Keratinocyte (primary cell): ENCODE measurements at regions not wholly inside any gene's neighbourhood (a gene's known extent, or its start where the extent isn't known, plus 50 kb on each side); places are given as distances from the start of the nearest gene placed in this dataset.

Source experiments
- DNase-seq: peaks from one replicate; pipeline ENCODE4 v3.0.0-alpha.2; 2011; ENCODE audit warnings: low read depth, missing footprints, low spot score
- FAIRE-seq: peaks from 2 replicates; lab custom pipeline; 2011; peaks lifted over from hg19 to GRCh38; lab: Jason Lieb, UNC
- H2AFZ ChIP-seq: 2 replicates; pipeline ENCODE4 v1.6.0; 2012; ENCODE audit warnings: low read length, control low read depth, inconsistent platforms; ENCODE audit not compliant: control insufficient read depth
- H3K27ac ChIP-seq: 2 replicates; pipeline ENCODE4 v1.5.1; 2011; ENCODE audit warnings: low read length; ENCODE audit not compliant: control insufficient read depth, insufficient read depth
- H3K27me3 ChIP-seq: 3 replicates; pipeline ENCODE4 v1.6.0; 2011; ENCODE audit warnings: low read length; ENCODE audit not compliant: control insufficient read depth, insufficient read depth; ENCODE audit errors: extremely low read depth
- H3K36me3 ChIP-seq, 2 experiments: 2 replicates in 1 of 2; 3 replicates in 1 of 2; pipeline ENCODE4 v1.5.1; 2011; ENCODE audit warnings: low read length in 2 of 2, mild to moderate bottlenecking in 1 of 2; ENCODE audit not compliant: control insufficient read depth in 2 of 2, insufficient read depth in 2 of 2; ENCODE audit errors: extremely low read depth in 1 of 2
- H3K4me1 ChIP-seq: 3 replicates; pipeline ENCODE4 v1.5.1; 2011; ENCODE audit warnings: low read length; ENCODE audit not compliant: control insufficient read depth, insufficient read depth; ENCODE audit errors: extremely low read depth
- H3K4me2 ChIP-seq: 3 replicates; pipeline ENCODE4 v1.6.0; 2011; ENCODE audit warnings: low read depth, low read length; ENCODE audit not compliant: control insufficient read depth, insufficient read depth; ENCODE audit errors: extremely low read depth
- H3K4me3 ChIP-seq, 3 experiments: fragments of 200-600 bp in 1 of 3; sonication (generic) in 1 of 3; 2 replicates in 2 of 3; 3 replicates in 1 of 3; pipeline ENCODE4 v1.5.1; 2011 to 2016; ENCODE audit warnings: low read length in 3 of 3, mild to moderate bottlenecking in 3 of 3, control low read depth in 2 of 3, inconsistent platforms in 1 of 3, low read depth in 1 of 3, mixed read lengths in 1 of 3, mixed run types in 1 of 3, moderate library complexity in 1 of 3; ENCODE audit not compliant: control insufficient read depth in 2 of 3, insufficient read depth in 2 of 3; ENCODE audit errors: extremely low read depth in 1 of 3
- H3K79me2 ChIP-seq: 2 replicates; pipeline ENCODE4 v1.6.0; 2012; ENCODE audit warnings: low read length; ENCODE audit not compliant: control insufficient read depth, insufficient read depth
- H3K9ac ChIP-seq: 3 replicates; pipeline ENCODE4 v1.6.0; 2011; ENCODE audit warnings: low read length; ENCODE audit not compliant: control insufficient read depth, insufficient read depth; ENCODE audit errors: extremely low read depth
- H3K9me1 ChIP-seq: 3 replicates; pipeline ENCODE4 v1.6.0; 2011; ENCODE audit warnings: low read length; ENCODE audit not compliant: control insufficient read depth, insufficient read depth; ENCODE audit errors: extremely low read depth
- H3K9me3 ChIP-seq: 2 replicates; pipeline ENCODE4 v1.5.1; 2012; ENCODE audit warnings: low read depth, low read length; ENCODE audit not compliant: control insufficient read depth
- H4K20me1 ChIP-seq: 3 replicates; pipeline ENCODE4 v1.6.0; 2011; ENCODE audit warnings: low read length; ENCODE audit not compliant: control insufficient read depth, insufficient read depth; ENCODE audit errors: extremely low read depth
- EZH2 ChIP-seq: IDR thresholded peaks from one replicate; pipeline ENCODE4 v1.6.1; 2012; ENCODE audit warnings: inconsistent platforms, mild to moderate bottlenecking, low read length, moderate library complexity
- dilution Hi-C: fragments of 300-500 bp; cut with MboI; formaldehyde crosslinking; loops from one replicate; pipeline ENCODE4 v1.7.0; 2020; ENCODE audit warnings: low sequenced_read_pairs; ENCODE audit not compliant: extremely low pct_ligation_motif_present
- TF ChIP-seq, protein P1 (sequence below), 3 experiments: IDR thresholded peaks in 1 of 3; conservative IDR thresholded peaks in 1 of 3; optimal IDR thresholded peaks in 1 of 3; 2 replicates in 2 of 3; 3 replicates in 1 of 3; pipeline versions ENCODE3 to v1.5.1; 2011; ENCODE audit warnings: low read length in 3 of 3, mild to moderate bottlenecking in 3 of 3, moderate library complexity in 2 of 3, control low read depth in 1 of 3, inconsistent platforms in 1 of 3; ENCODE audit not compliant: insufficient read depth in 2 of 3; ENCODE audit errors: extremely low read depth in 1 of 3

DNA sequence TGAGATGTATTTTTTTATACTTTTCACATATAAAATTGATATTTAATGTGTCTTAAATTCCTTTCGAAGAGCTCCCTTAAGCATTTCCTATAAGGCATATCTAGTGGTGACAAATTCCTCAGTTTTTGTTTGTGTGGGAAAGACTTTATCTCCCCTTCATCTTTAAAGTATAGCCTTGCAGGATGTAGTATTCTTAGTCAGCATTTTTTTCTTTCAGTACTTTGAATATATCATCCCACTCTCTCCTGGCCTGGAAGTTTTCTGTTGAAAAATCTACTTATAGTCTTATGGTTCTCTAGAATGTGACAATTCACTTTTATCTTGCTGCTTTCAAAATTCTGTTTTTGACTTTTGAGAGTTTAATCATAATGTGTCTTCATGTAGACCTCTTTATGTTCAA is 95.2 kb downstream of the EDEM1 start:
- dilution Hi-C loops: no loop called here
- Histone ChIP-seq H2AFZ (no peak overlapping the region), H3K27me3 (no peaks in the 10 kb centered on the region), H3K36me3 (no peaks in the 10 kb centered on the region), H3K79me2 (no peaks in the 10 kb centered on the region), H4K20me1 (no peaks in the 10 kb centered on the region), H3K9ac (no peak overlapping the region), H3K4me1 (peaks cover 2% of the 10 kb centered on the region), H3K27ac (no peak overlapping the region), H3K4me3 (no peak overlapping the region), H3K4me2 (no peak overlapping the region), H3K9me3 (no peaks in the 10 kb centered on the region), H3K9me1 (no peaks in the 10 kb centered on the region)
- TF ChIP-seq, protein P1, sequence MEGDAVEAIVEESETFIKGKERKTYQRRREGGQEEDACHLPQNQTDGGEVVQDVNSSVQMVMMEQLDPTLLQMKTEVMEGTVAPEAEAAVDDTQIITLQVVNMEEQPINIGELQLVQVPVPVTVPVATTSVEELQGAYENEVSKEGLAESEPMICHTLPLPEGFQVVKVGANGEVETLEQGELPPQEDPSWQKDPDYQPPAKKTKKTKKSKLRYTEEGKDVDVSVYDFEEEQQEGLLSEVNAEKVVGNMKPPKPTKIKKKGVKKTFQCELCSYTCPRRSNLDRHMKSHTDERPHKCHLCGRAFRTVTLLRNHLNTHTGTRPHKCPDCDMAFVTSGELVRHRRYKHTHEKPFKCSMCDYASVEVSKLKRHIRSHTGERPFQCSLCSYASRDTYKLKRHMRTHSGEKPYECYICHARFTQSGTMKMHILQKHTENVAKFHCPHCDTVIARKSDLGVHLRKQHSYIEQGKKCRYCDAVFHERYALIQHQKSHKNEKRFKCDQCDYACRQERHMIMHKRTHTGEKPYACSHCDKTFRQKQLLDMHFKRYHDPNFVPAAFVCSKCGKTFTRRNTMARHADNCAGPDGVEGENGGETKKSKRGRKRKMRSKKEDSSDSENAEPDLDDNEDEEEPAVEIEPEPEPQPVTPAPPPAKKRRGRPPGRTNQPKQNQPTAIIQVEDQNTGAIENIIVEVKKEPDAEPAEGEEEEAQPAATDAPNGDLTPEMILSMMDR (optimal IDR thresholded peaks at IDR 0.05 in 1 of 3, IDR thresholded peaks at IDR 0.05 in 1 of 3, conservative IDR thresholded peaks at IDR 0.05 in 1 of 3; ENCODE audit: extremely low read depth in 1 of 3, insufficient read depth in 2 of 3, low read length in 3 of 3): no peak
- TF ChIP-seq EZH2: no peak
- no peak for DNase-seq
- FAIRE-seq: no peak

DNA sequence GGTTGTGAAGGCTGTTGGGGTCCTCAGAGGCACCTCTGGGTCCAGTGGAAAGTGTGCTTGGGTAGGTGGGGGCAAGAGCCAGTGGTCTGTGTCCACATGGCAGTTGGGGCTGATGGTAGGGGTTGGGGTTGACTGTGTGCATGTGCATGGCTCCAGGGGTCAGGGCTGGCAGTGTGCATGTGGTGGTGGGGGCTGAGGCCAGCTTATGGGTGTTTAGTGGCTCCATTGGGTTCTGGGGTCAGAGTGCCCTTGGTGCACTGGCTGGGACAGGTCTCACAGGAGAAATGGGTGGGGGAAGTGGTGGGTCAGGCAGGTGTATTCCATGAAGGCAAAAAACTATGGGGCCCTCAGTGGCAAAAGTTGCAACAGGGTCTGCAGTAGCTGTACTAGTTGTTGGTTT is 97.9 kb downstream of the EDEM1 start:
- Histone ChIP-seq H3K9me3 (no peaks in the 10 kb centered on the region), H2AFZ (no peak overlapping the region), H3K4me1 (no peaks in the 10 kb centered on the region), H3K4me2 (no peak overlapping the region), H3K27ac (no peak overlapping the region), H4K20me1 (no peaks in the 10 kb centered on the region), H3K9me1 (no peaks in the 10 kb centered on the region), H3K36me3 (no peaks in the 10 kb centered on the region), H3K9ac (no peak overlapping the region), H3K79me2 (no peaks in the 10 kb centered on the region), H3K27me3 (no peaks in the 10 kb centered on the region), H3K4me3 (no peak overlapping the region)
- FAIRE-seq (no peak), DNase-seq (no peak)
- dilution Hi-C loops: no loop called here
- TF ChIP-seq, protein P1 (optimal IDR thresholded peaks at IDR 0.05 in 1 of 3, IDR thresholded peaks at IDR 0.05 in 1 of 3, conservative IDR thresholded peaks at IDR 0.05 in 1 of 3; ENCODE audit: extremely low read depth in 1 of 3, insufficient read depth in 2 of 3, low read length in 3 of 3): no peak
- TF ChIP-seq EZH2: no peak
